ENCODE measurements at regions not wholly inside any gene's neighbourhood (a gene's known extent, or its start where the extent isn't known, plus 50 kb on each side); places are given as distances from the start of the nearest gene placed in this dataset.

GRCh38 chr10:84715911-84716310, 387.5 kb downstream of the CCSER2 start:
- ATAC-seq (ENCODE audit: poor library complexity): no peak
- H3K36me3 ChIP-seq (ENCODE audit: insufficient read depth, low read length): no peaks in the 10 kb centered on the region
- H3K27ac ChIP-seq (ENCODE audit: low read depth in 1 of 2, low read length in 2 of 2): no peak overlapping the region
- ChIA-PET CTCF (no interaction called here), POLR2A (no interaction called here)
- H3K4me3 Mint-ChIP-seq: no peak overlapping the region
- no peaks in the 10 kb centered on the region for H3K9me3 Mint-ChIP-seq
- TF ChIP-seq, protein P1, sequence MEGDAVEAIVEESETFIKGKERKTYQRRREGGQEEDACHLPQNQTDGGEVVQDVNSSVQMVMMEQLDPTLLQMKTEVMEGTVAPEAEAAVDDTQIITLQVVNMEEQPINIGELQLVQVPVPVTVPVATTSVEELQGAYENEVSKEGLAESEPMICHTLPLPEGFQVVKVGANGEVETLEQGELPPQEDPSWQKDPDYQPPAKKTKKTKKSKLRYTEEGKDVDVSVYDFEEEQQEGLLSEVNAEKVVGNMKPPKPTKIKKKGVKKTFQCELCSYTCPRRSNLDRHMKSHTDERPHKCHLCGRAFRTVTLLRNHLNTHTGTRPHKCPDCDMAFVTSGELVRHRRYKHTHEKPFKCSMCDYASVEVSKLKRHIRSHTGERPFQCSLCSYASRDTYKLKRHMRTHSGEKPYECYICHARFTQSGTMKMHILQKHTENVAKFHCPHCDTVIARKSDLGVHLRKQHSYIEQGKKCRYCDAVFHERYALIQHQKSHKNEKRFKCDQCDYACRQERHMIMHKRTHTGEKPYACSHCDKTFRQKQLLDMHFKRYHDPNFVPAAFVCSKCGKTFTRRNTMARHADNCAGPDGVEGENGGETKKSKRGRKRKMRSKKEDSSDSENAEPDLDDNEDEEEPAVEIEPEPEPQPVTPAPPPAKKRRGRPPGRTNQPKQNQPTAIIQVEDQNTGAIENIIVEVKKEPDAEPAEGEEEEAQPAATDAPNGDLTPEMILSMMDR (IDR thresholded peaks at IDR 0.05): no peak
- intact Hi-C loops (cut with DNase I, micrococcal nuclease): no loop called here
- H3K27me3 Mint-ChIP-seq: peaks cover 19% of the 10 kb centered on the region
- H3K36me3 Mint-ChIP-seq (ENCODE audit: low read depth): no peaks in the 10 kb centered on the region
- no peaks in the 10 kb centered on the region for H3K4me1 ChIP-seq (ENCODE audit: insufficient read depth, low read length)
- H3K27ac Mint-ChIP-seq: no peak overlapping the region
- no peaks in the 10 kb centered on the region for H3K4me1 Mint-ChIP-seq (ENCODE audit: low read depth)
- H3K27me3 ChIP-seq (ENCODE audit: control insufficient read depth in 1 of 2, insufficient read depth in 2 of 2, low read length in 2 of 2): peaks cover 0 to 11% of the 10 kb centered on the region in 2 experiments
- H3K9me3 ChIP-seq (ENCODE audit: control insufficient read depth in 1 of 2, insufficient read depth in 1 of 2, low read length in 2 of 2): peaks cover 0 to 4% of the 10 kb centered on the region in 2 experiments
- H3K4me3 ChIP-seq (ENCODE audit: low read length): no peak overlapping the region
- DNase-seq: peak in 2 of 14 experiments; percentile 3 to 9

DNA sequence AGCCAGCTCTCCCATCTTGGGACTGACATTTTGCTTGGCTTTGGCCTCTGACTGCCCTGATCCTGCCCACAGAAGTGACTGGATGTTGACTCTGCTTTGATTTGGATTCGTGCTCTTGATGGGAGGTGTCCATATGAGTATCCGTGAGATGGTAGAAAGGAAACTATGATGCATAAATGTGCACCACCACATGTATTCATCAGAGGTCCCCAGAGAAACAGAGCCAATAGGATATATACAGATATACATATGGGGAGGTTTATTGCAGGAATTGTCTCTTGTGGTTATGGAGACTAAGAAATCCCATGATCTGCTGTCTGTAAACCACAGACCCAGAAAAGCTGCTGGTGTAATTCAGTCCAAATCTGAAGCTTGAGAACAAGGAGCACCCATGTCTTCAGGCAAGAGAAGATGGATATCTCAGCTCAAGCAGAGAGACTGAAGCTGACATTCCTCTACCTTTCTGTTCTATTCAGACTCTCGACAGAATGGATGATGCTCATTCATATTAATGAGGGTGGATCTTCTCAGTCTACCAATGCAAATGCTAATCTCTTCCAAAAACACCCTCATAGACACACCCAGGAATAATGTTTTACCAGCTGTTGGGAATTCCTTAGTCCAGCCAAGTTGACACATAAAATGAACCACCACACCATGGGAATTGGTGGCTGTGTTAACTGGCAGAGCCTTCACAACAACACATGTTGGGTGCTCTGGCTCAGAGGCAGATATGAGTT, 390.7 kb downstream of the CCSER2 start:
- POLR2A ChIA-PET: no interaction called here
- H3K27ac ChIP-seq (ENCODE audit: low read depth in 1 of 2, low read length in 2 of 2): no peak overlapping the region
- peaks cover 0 to 7% of the 10 kb centered on the region in 2 experiments for H3K27me3 ChIP-seq (ENCODE audit: control insufficient read depth in 1 of 2, insufficient read depth in 2 of 2, low read length in 2 of 2)
- Mint-ChIP-seq H3K27me3 (peaks cover 23% of the 10 kb centered on the region), H3K9me3 (no peaks in the 10 kb centered on the region), H3K27ac (no peak overlapping the region), H3K36me3 (ENCODE audit: low read depth) (no peaks in the 10 kb centered on the region), H3K4me3 (no peak overlapping the region), H3K4me1 (ENCODE audit: low read depth) (no peaks in the 10 kb centered on the region)
- H3K4me1 ChIP-seq (ENCODE audit: insufficient read depth, low read length): no peaks in the 10 kb centered on the region
- peaks cover 0 to 4% of the 10 kb centered on the region in 2 experiments for H3K9me3 ChIP-seq (ENCODE audit: control insufficient read depth in 1 of 2, insufficient read depth in 1 of 2, low read length in 2 of 2)
- DNase-seq (no peak), ATAC-seq (ENCODE audit: poor library complexity) (no peak)
- TF ChIP-seq, protein P1 (IDR thresholded peaks at IDR 0.05): no peak
- intact Hi-C loops (cut with DNase I, micrococcal nuclease): no loop called here
- no peak overlapping the region for H3K4me3 ChIP-seq (ENCODE audit: low read length)
- H3K36me3 ChIP-seq (ENCODE audit: insufficient read depth, low read length): no peaks in the 10 kb centered on the region
- CTCF ChIA-PET: no interaction called here

DNA sequence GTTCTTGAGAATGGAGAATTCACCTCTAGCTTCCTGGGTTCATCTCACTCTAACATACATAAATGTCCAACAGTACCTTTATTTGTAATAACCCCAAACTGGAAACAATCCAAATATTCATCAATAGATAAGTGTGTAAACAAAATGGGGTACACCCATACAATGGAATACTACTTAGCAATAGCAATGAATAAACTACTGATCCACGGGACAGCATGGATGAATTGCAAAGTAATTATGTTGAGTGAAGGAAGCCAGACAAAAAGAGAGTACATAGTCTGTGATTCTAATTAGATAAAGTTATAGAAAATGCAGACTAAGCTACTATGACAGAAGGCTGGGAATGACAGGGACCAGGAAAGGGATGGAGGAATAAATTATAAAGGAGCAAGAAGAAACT, 391.3 kb downstream of the CCSER2 start:
- TF ChIP-seq, protein P1 (IDR thresholded peaks at IDR 0.05): no peak
- ChIA-PET POLR2A (no interaction called here), CTCF (no interaction called here)
- H3K36me3 ChIP-seq (ENCODE audit: insufficient read depth, low read length): no peaks in the 10 kb centered on the region
- H3K4me1 Mint-ChIP-seq (ENCODE audit: low read depth): no peaks in the 10 kb centered on the region
- no peaks in the 10 kb centered on the region for H3K4me1 ChIP-seq (ENCODE audit: insufficient read depth, low read length)
- no peak for DNase-seq
- H3K4me3 Mint-ChIP-seq: no peak overlapping the region
- peaks cover 0 to 7% of the 10 kb centered on the region in 2 experiments for H3K27me3 ChIP-seq (ENCODE audit: control insufficient read depth in 1 of 2, insufficient read depth in 2 of 2, low read length in 2 of 2)
- peaks cover 23% of the 10 kb centered on the region for H3K27me3 Mint-ChIP-seq
- no peak for ATAC-seq (ENCODE audit: poor library complexity)
- H3K4me3 ChIP-seq (ENCODE audit: low read length): no peak overlapping the region
- no peaks in the 10 kb centered on the region for H3K36me3 Mint-ChIP-seq (ENCODE audit: low read depth)
- H3K27ac ChIP-seq (ENCODE audit: low read depth in 1 of 2, low read length in 2 of 2): no peak overlapping the region
- no peaks in the 10 kb centered on the region for H3K9me3 Mint-ChIP-seq
- intact Hi-C loops (cut with DNase I, micrococcal nuclease): no loop called here
- H3K27ac Mint-ChIP-seq: no peak overlapping the region
- peaks cover 0 to 4% of the 10 kb centered on the region in 2 experiments for H3K9me3 ChIP-seq (ENCODE audit: control insufficient read depth in 1 of 2, insufficient read depth in 1 of 2, low read length in 2 of 2)
